ENCODE measurements at regions not wholly inside any gene's neighbourhood (a gene's known extent, or its start where the extent isn't known, plus 50 kb on each side); places are given as distances from the start of the nearest gene placed in this dataset.
"Not testable (repeated sequence)": the region's sequence is repeated elsewhere in the genome, so short reads cannot be mapped to it uniquely, and the experiment has no call there.

- no peak for DNase-seq (ENCODE audit: low read depth, low spot score)
Observed at GRCh38 chr4:141290771-141291170, 70.1 kb downstream of the ZNF330 start.

DNA sequence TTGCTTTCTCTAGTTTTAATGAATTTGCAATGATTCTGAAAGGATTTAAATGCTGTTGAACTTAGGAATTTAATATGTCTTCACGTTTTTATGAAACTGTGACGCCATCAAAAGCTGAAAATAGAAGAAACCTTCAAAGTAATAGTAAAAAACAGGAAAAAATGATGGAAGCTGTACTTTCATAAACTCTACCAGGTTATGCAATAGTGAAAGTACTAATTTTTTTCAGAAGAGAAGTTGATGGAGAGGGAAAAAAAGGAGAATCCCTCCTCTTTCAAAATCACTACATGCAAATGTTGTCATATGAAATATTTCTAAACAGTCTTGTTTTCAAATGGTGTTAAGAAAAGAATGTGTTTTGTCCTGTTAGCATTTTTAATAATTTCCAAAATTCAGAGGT lies 73.6 kb downstream of the ZNF330 start:
- DNase-seq (ENCODE audit: low read depth, low spot score): no peak

DNA sequence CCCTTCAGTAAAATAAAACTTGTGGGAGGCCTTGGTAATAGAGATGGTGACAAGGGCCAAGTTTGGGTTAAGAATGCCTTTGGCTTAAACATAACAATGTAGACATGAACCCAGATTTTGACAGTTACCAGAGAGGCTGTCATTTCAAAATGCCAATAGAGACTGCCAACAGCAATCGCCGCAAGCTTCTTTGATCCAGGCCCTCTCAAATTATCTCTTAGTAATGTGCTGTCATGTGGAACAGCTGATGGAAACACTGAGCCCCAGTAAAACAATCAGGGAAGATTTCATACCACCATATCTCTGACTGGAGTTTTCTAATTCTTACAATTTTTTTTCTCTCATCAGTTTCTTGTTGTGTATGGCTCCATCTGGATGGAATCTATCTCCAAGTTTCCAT lies 80.5 kb downstream of the ZNF330 start:
- no peak for DNase-seq (ENCODE audit: low read depth, low spot score)

GRCh38 chr4:141302924-141303323 lies 82.2 kb downstream of the ZNF330 start:
- no peak for DNase-seq (ENCODE audit: low read depth, low spot score)

DNA sequence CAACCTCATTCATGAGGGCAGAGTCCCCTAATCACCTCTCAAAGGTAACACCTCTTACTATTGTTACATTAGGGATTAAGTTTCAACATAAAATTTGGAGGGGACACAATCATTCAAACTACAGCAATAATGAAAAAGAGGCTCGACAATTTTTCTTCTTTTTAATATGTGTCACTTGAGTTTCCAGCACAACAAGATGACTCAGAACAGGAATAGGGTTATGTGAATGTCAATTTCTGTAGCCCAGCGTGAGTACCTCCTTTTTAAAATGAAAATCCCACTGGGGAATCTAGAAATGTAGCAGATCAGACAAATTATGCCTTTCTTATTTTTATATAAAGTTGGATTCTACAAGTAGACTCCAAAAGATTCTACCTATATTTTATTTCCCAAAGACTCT lies 83.7 kb downstream of the ZNF330 start:
- DNase-seq (ENCODE audit: low read depth, low spot score): no peak

DNA sequence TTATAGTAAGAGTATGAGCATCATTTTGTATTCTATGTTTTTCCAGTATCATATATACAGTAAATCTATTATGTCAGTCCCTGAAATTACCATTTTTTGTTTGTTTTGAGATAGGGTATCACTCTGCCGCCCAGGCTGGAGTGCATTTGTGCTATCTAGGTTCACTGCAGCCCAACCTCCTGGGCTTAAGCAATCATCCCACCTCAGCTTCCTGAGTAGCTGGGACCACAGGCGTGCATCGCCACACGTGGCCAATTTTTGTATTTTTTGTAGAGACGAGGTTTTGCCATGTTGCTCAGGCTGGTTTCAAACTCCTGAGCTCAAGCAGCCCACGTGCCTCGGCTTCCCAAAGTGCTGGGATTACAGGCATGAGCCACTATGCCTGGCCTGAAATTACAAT lies 85.6 kb downstream of the ZNF330 start:
- DNase-seq (ENCODE audit: low read depth, low spot score): no peak

DNA sequence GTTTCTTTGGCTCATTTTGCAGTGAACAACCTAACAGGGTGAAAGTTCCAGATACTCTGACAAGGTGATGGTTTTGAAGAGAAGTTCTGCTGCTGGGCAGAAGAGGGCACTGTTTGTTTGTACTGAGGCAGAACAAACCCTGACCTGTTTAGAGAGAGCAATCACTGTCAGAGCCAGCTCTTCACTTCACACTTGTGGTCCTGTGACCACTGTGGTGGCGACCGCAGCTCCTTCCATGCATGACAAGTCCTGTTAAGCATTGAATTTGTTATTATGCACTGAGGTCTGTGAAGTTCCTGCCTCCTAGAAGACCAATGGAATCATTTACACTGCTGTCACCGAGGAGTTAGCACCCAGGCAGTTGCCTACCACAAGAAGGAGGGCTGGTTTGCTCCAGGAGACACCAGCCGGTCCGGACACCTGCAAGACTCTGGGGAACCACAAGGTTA lies 86.6 kb downstream of the ZNF330 start:
- DNase-seq (ENCODE audit: low read depth, low spot score): peak; percentile 21

GRCh38 chr4:141309874-141310273 lies 89.2 kb downstream of the ZNF330 start:
- DNase-seq (ENCODE audit: low read depth, low spot score): no peak

- DNase-seq (ENCODE audit: low read depth, low spot score): no peak
Observed at GRCh38 chr4:141311246-141312204, 90.8 kb downstream of the ZNF330 start.

- DNase-seq (ENCODE audit: low read depth, low spot score): no peak
Observed at GRCh38 chr4:141314627-141315026, 93.9 kb downstream of the ZNF330 start.

DNA sequence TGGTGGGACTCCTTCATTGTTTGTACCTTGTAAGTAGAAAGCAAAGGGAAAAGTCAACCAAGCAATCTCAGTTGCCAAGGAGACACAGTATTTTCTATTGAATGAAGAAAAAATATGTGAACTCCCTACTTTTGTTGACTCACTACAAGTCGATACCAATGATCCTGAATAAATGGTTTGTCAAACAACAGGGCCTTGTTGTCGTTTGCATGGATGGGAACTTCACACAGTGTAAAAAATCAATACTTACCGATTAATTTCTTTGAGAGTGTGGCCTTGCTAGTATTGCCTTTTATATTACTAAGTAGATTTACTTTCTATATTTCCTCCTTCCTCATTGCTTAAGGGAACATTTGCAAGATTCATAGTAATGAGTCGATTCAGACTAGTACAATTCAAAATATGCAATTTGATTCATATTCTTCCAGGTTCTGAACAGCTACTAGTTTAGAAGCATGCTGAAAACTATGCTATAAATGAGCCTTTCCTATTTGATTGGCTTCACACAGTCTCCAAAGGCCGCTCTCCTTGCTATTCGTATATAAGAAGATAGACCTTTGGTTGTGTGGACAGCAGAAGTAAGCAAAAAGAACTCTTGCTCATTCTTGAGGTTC lies 108.0 kb downstream of the ZNF330 start:
- DNase-seq (ENCODE audit: low read depth, low spot score): no peak

- no peak for DNase-seq (ENCODE audit: low read depth, low spot score)
Observed at GRCh38 chr4:141329174-141329569, 108.5 kb downstream of the ZNF330 start.

DNA sequence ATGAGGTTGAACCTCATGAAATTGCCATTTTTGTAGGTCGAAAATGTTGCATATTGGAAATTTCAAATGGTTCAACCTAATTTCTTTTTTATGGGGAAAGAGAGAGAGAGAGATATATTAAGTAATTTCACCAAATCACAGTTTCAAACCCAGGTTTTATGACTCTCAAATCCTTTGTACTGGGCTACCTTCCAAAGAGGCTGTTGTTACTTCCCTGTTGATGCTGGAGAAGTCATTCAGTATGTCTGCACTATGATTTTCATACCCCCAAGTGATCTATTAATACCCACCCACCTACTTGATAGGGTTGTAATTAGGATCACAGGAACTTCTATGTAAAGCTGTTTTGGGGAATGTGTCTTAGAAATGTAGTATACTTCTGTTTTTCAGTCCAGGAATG lies 109.9 kb downstream of the ZNF330 start:
- no peak for DNase-seq (ENCODE audit: low read depth, low spot score)

DNA sequence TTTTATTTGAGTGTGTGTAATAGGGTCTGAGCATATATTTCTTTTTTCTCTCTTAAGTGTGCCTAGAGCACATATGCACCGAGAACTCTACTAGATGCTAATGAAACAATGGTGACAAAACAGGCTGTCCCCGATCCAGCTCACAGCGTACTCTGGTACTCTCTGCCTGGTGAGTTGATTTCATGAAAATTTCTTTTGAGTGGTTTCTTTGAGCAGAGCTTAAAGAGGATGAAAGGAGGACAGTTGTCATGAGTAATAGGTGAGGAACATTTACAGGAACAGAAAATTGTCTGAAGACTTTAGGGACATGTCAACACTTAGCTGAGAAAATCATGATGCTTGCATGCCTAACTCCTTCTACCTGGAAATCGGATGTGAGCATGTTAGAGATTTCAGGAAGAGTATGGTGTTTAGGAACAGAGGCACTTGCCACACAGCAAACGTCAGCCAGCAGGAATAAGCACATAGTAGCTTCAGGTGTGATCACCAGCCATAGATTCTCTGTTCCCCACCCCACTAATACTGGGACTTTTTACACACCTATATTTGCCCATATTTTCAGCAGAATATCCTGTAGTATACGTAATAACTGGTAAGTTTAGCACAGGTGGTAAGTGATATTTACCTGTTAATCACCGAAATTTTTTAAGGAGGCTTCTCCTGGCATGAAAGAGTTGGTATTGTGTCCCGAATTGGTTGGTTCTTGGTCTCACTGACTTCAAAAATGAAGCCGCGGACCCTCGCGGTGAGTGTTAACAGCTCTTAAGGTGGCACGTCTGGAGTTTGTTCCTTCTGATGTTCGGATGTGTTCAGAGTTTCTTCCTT lies 111.1 kb downstream of the ZNF330 start:
- DNase-seq (ENCODE audit: low read depth, low spot score): no peak

- DNase-seq (ENCODE audit: low read depth, low spot score): not testable (repeated sequence)
Observed at GRCh38 chr4:141332359-141333181, 111.9 kb downstream of the ZNF330 start.

GRCh38 chr4:141333456-141334230 lies 112.9 kb downstream of the ZNF330 start:
- not testable (repeated sequence) for DNase-seq (ENCODE audit: low read depth, low spot score)

GRCh38 chr4:141335166-141335565 lies 114.5 kb downstream of the ZNF330 start:
- DNase-seq (ENCODE audit: low read depth, low spot score): no peak

GRCh38 chr4:141338238-141338637 lies 117.5 kb downstream of the ZNF330 start:
- no peak for DNase-seq (ENCODE audit: low read depth, low spot score)

- no peak for DNase-seq (ENCODE audit: low read depth, low spot score)
Observed at GRCh38 chr4:141339391-141339790, 118.7 kb downstream of the ZNF330 start.

GRCh38 chr4:141339966-141340365 lies 119.3 kb downstream of the ZNF330 start:
- DNase-seq (ENCODE audit: low read depth, low spot score): no peak

All from smooth muscle cell of the brain vasculature (primary cell).